H9 (cell line): ENCODE measurements at regions not wholly inside any gene's neighbourhood (a gene's known extent, or its start where the extent isn't known, plus 50 kb on each side); places are given as distances from the start of the nearest gene placed in this dataset.

Experiments used
- DNase-seq: peaks from one replicate; pipeline ENCODE4 v3.0.0-alpha.2; 2017
- H2AFZ ChIP-seq: one replicate; pipeline ENCODE4 v1.6.1; 2013; ENCODE audit warnings: mild to moderate bottlenecking, low read length, control low read depth, moderate library complexity
- H2AK5ac ChIP-seq: 2 replicates; pipeline ENCODE4 v1.6.1; 2013; ENCODE audit warnings: low read length, control low read depth, mixed read lengths; ENCODE audit not compliant: insufficient read length
- H2BK120ac ChIP-seq: one replicate; pipeline ENCODE4 v1.6.1; 2013; ENCODE audit warnings: low read depth, mild to moderate bottlenecking, low read length, control low read depth, inconsistent platforms; ENCODE audit not compliant: poor library complexity, severe bottlenecking
- H2BK12ac ChIP-seq: 2 replicates; pipeline ENCODE4 v1.6.1; 2013; ENCODE audit warnings: low read length, control low read depth, mixed read lengths, low read depth; ENCODE audit not compliant: insufficient read length
- H2BK15ac ChIP-seq: 2 replicates; pipeline ENCODE4 v1.6.1; 2013; ENCODE audit warnings: low read depth, low read length, control low read depth
- H2BK20ac ChIP-seq: one replicate; pipeline ENCODE4 v1.6.1; 2013; ENCODE audit warnings: low read depth, mild to moderate bottlenecking, low read length, control low read depth, inconsistent platforms; ENCODE audit not compliant: poor library complexity, severe bottlenecking
- H2BK5ac ChIP-seq: 2 replicates; pipeline ENCODE4 v1.6.1; 2013; ENCODE audit warnings: low read length, control low read depth, mixed read lengths; ENCODE audit not compliant: insufficient read length
- H3K14ac ChIP-seq: 2 replicates; pipeline ENCODE4 v1.6.1; 2013; ENCODE audit warnings: low read length, control low read depth; ENCODE audit not compliant: insufficient read depth
- H3K18ac ChIP-seq: 2 replicates; pipeline ENCODE4 v1.6.1; 2013; ENCODE audit warnings: low read depth, mild to moderate bottlenecking, mixed read lengths, low read length, control low read depth; ENCODE audit not compliant: insufficient read length
- H3K23ac ChIP-seq: 2 replicates; pipeline ENCODE4 v1.6.1; 2013; ENCODE audit warnings: low read length, control low read depth, mixed read lengths, low read depth; ENCODE audit not compliant: insufficient read length
- H3K23me2 ChIP-seq: 2 replicates; pipeline ENCODE4 v1.6.1; 2013; ENCODE audit warnings: low read depth, mild to moderate bottlenecking, mixed read lengths, low read length, control low read depth; ENCODE audit not compliant: insufficient read length, poor library complexity, severe bottlenecking
- H3K27ac ChIP-seq: 2 replicates; pipeline ENCODE4 v1.5.1; 2013; ENCODE audit warnings: low read length, control low read depth, mixed read lengths, low read depth; ENCODE audit not compliant: insufficient read length
- H3K27me3 ChIP-seq: 2 replicates; pipeline ENCODE4 v1.6.1; 2013; ENCODE audit warnings: low read length, control low read depth, inconsistent platforms; ENCODE audit not compliant: insufficient read depth
- H3K4ac ChIP-seq: 2 replicates; pipeline ENCODE4 v1.6.1; 2013; ENCODE audit warnings: low read depth, mild to moderate bottlenecking, control low read depth, inconsistent platforms, low read length, moderate library complexity
- H3K4me1 ChIP-seq: 2 replicates; pipeline ENCODE4 v1.6.1; 2013; ENCODE audit warnings: low read length, control low read depth, inconsistent platforms; ENCODE audit not compliant: insufficient read depth
- H3K4me2 ChIP-seq: 2 replicates; pipeline ENCODE4 v1.6.1; 2013; ENCODE audit warnings: low read length, control low read depth, mixed read lengths; ENCODE audit not compliant: insufficient read length, insufficient read depth
- H3K56ac ChIP-seq: 2 replicates; pipeline ENCODE4 v1.6.1; 2013; ENCODE audit warnings: low read depth, mild to moderate bottlenecking, mixed read lengths, low read length, control low read depth; ENCODE audit not compliant: insufficient read length
- H3K79me1 ChIP-seq: 2 replicates; pipeline ENCODE4 v1.6.1; 2013; ENCODE audit warnings: low read depth, mild to moderate bottlenecking, moderate library complexity, low read length, control low read depth, inconsistent platforms; ENCODE audit not compliant: insufficient read depth, poor library complexity, severe bottlenecking
- H3K79me2 ChIP-seq: 2 replicates; pipeline ENCODE4 v1.6.1; 2013; ENCODE audit warnings: low read length, control low read depth, inconsistent platforms; ENCODE audit not compliant: insufficient read depth
- H3K9ac ChIP-seq: 2 replicates; pipeline ENCODE4 v1.6.1; 2013; ENCODE audit warnings: low read length, control low read depth, mixed read lengths; ENCODE audit not compliant: insufficient read length; ENCODE audit errors: extremely low read depth
- H3K9me3 ChIP-seq: one replicate; pipeline ENCODE4 v1.6.1; 2013; ENCODE audit warnings: low read depth, low read length, inconsistent platforms; ENCODE audit not compliant: control insufficient read depth
- H3T11ph ChIP-seq: one replicate; pipeline ENCODE4 v1.6.1; 2013; ENCODE audit warnings: mild to moderate bottlenecking, low read length, control low read depth, inconsistent platforms
- H4K20me1 ChIP-seq: one replicate; pipeline ENCODE4 v1.6.1; 2013; ENCODE audit not compliant: control insufficient read depth, insufficient read length, insufficient read depth
- H4K5ac ChIP-seq: 2 replicates; pipeline ENCODE4 v1.6.1; 2013; ENCODE audit warnings: low read depth, mild to moderate bottlenecking, mixed read lengths, low read length, control low read depth; ENCODE audit not compliant: insufficient read length
- H4K8ac ChIP-seq: replicated peaks from 2 replicates; pipeline ENCODE4 v1.6.1; 2013; ENCODE audit warnings: low read length, control low read depth, mixed read lengths, low read depth; ENCODE audit not compliant: insufficient read length
- H4K91ac ChIP-seq: 2 replicates; pipeline ENCODE4 v1.6.1; 2013; ENCODE audit warnings: low read depth, mild to moderate bottlenecking, moderate library complexity, mixed read lengths, low read length, control low read depth; ENCODE audit not compliant: insufficient read length
- H3K27ac Mint-ChIP-seq, 3 experiments: 2 replicates in 2 of 3; 3 replicates in 1 of 3; pipeline ENCODE4 v1.8.0; 2020 to 2021; ENCODE audit warnings: mixed read lengths in 3 of 3, mild to moderate bottlenecking in 1 of 3, moderate library complexity in 1 of 3
- H3K27me3 Mint-ChIP-seq: 2 replicates; pipeline ENCODE4 v1.8.0; 2021; ENCODE audit warnings: low read depth, mild to moderate bottlenecking, moderate library complexity, mixed read lengths
- H3K36me3 Mint-ChIP-seq, 3 experiments: 2 replicates in 2 of 3; 3 replicates in 1 of 3; pipeline ENCODE4 v1.8.0; 2020 to 2021; ENCODE audit warnings: low read depth in 3 of 3, mixed read lengths in 3 of 3; ENCODE audit not compliant: insufficient read depth in 1 of 3
- H3K4me1 Mint-ChIP-seq, 2 experiments: 2 replicates each; pipeline ENCODE4 v1.8.0; 2020; ENCODE audit warnings: mixed read lengths in 2 of 2
- H3K4me3 Mint-ChIP-seq, 2 experiments: 2 replicates in 1 of 2; 3 replicates in 1 of 2; pipeline ENCODE4 v1.8.0; 2020 to 2021; ENCODE audit warnings: mild to moderate bottlenecking in 2 of 2, mixed read lengths in 2 of 2, moderate library complexity in 1 of 2
- H3K9me3 Mint-ChIP-seq, 2 experiments: 2 replicates in 1 of 2; 3 replicates in 1 of 2; pipeline ENCODE4 v1.8.0; 2020; ENCODE audit warnings: mild to moderate bottlenecking in 2 of 2, mixed read lengths in 2 of 2, moderate library complexity in 1 of 2
- CTCF ChIP-seq: fragments of 200-600 bp; sonication (generic); conservative IDR thresholded peaks from 3 replicates; pipeline ENCODE4 v1.8.0; 2021; ENCODE audit warnings: antibody characterized with exemption, mild to moderate bottlenecking
- WGBS: extraction: QIAGEN DNeasy Blood & Tissue Kit; methylation state at CpG from one replicate; pipeline ENCODE4 v1.1.7; 2013; ENCODE audit warnings: missing lambda C conversion rate, low lambda C conversion rate, mixed read lengths; ENCODE audit not compliant: insufficient read length; ENCODE audit errors: extremely low coverage; 5-methylcytosine and 5-hydroxymethylcytosine counted together

GRCh38 chr16:51268237-51268636 lies 117.2 kb upstream of the SALL1 start:
- Histone ChIP-seq H3K9me3 (no peaks in the 10 kb centered on the region), H3K27ac (no peak overlapping the region), H2BK5ac (no peak overlapping the region), H3K18ac (no peak overlapping the region), H2BK20ac (no peak overlapping the region), H4K20me1 (no peaks in the 10 kb centered on the region), H3K23me2 (no peaks in the 10 kb centered on the region), H3T11ph (no peak overlapping the region), H3K27me3 (no peaks in the 10 kb centered on the region), H4K5ac (no peak overlapping the region), H3K9ac (no peak overlapping the region), H3K79me2 (no peaks in the 10 kb centered on the region), H3K56ac (no peak overlapping the region), H3K4me2 (no peak overlapping the region), H2AFZ (no peak overlapping the region), H2AK5ac (no peak overlapping the region), H2BK15ac (no peak overlapping the region), H2BK12ac (no peak overlapping the region), H3K4me1 (no peaks in the 10 kb centered on the region), H2BK120ac (no peak overlapping the region), H3K79me1 (no peaks in the 10 kb centered on the region), H3K14ac (no peak overlapping the region), H4K91ac (no peak overlapping the region), H3K4ac (no peak overlapping the region), H4K8ac (no peak overlapping the region), H3K23ac (no peak overlapping the region)
- Mint-ChIP-seq H3K27me3 (no peaks in the 10 kb centered on the region; the same call in none of the 2 replicates), H3K36me3 (peaks cover 2 to 8% (median 5%) of the 10 kb centered on the region in 3 experiments; a peak in 4 of 7 replicates), H3K4me1 (peaks cover 0 to 13% of the 10 kb centered on the region in 2 experiments; a peak in 1 of 4 replicates), H3K9me3 (peaks cover 3 to 11% of the 10 kb centered on the region in 2 experiments), H3K4me3 (no peak overlapping the region), H3K27ac (no peak overlapping the region; a peak in 1 of 7 replicates)
- no peak for DNase-seq
- no CpG with 5 or more reads among the region's 4 CpGs for WGBS
- TF ChIP-seq CTCF = no peak
